ENCODE measurements at regions not wholly inside any gene's neighbourhood (a gene's known extent, or its start where the extent isn't known, plus 50 kb on each side); places are given as distances from the start of the nearest gene placed in this dataset.

- no peak overlapping the region for H3K27ac ChIP-seq
- H3K9me3 ChIP-seq = no peaks in the 10 kb centered on the region
- H3K36me3 ChIP-seq = no peaks in the 10 kb centered on the region
- H3K27me3 ChIP-seq = no peaks in the 10 kb centered on the region
- TF ChIP-seq POLR2AphosphoS5 (IDR thresholded peaks at IDR 0.05) (no peak), CTCF (IDR thresholded peaks at IDR 0.05) (no peak), POLR2A (IDR thresholded peaks at IDR 0.05) (no peak)
- intact Hi-C loops (cut with DNase I; ENCODE audit: low total_unique reads) = no loop called here
- DNase-seq (ENCODE audit: low spot score in 2 of 2) = no peak
- H3K4me3 ChIP-seq = no peak overlapping the region
- no peaks in the 10 kb centered on the region for H3K4me1 ChIP-seq
Observed at GRCh38 chr4:38452009-38452408, 212.0 kb upstream of the KLF3 start.

GRCh38 chr4:38452542-38452941 lies 211.5 kb upstream of the KLF3 start:
- no peak overlapping the region for H3K4me3 ChIP-seq
- H3K27ac ChIP-seq = no peak overlapping the region
- H3K27me3 ChIP-seq = no peaks in the 10 kb centered on the region
- TF ChIP-seq POLR2AphosphoS5 (IDR thresholded peaks at IDR 0.05) (no peak), CTCF (IDR thresholded peaks at IDR 0.05) (no peak), POLR2A (IDR thresholded peaks at IDR 0.05) (no peak)
- intact Hi-C loops (cut with DNase I; ENCODE audit: low total_unique reads) = no loop called here
- H3K4me1 ChIP-seq = no peaks in the 10 kb centered on the region
- no peaks in the 10 kb centered on the region for H3K36me3 ChIP-seq
- H3K9me3 ChIP-seq = no peaks in the 10 kb centered on the region
- DNase-seq (ENCODE audit: low spot score in 2 of 2) = no peak

GRCh38 chr4:38453253-38453881 lies 210.6 kb upstream of the KLF3 start:
- intact Hi-C loops (cut with DNase I; ENCODE audit: low total_unique reads) = no loop called here
- Histone ChIP-seq H3K27me3 (no peaks in the 10 kb centered on the region), H3K27ac (no peak overlapping the region), H3K9me3 (no peaks in the 10 kb centered on the region), H3K4me3 (no peak overlapping the region), H3K4me1 (no peaks in the 10 kb centered on the region), H3K36me3 (no peaks in the 10 kb centered on the region)
- no peak for DNase-seq (ENCODE audit: low spot score in 2 of 2)
- TF ChIP-seq CTCF (IDR thresholded peaks at IDR 0.05) = no peak
- no peak for TF ChIP-seq POLR2A (IDR thresholded peaks at IDR 0.05)
- TF ChIP-seq POLR2AphosphoS5 (IDR thresholded peaks at IDR 0.05) = no peak

GRCh38 chr4:38454284-38454683 lies 209.7 kb upstream of the KLF3 start:
- Histone ChIP-seq H3K27me3 (no peaks in the 10 kb centered on the region), H3K9me3 (no peaks in the 10 kb centered on the region), H3K4me1 (no peaks in the 10 kb centered on the region), H3K36me3 (no peaks in the 10 kb centered on the region), H3K4me3 (no peak overlapping the region), H3K27ac (no peak overlapping the region)
- DNase-seq (ENCODE audit: low spot score in 2 of 2) = no peak
- TF ChIP-seq POLR2AphosphoS5 (IDR thresholded peaks at IDR 0.05) = no peak
- intact Hi-C loops (cut with DNase I; ENCODE audit: low total_unique reads) = no loop called here

- no peaks in the 10 kb centered on the region for H3K27me3 ChIP-seq
- no peak for TF ChIP-seq CTCF (IDR thresholded peaks at IDR 0.05)
- no peak for TF ChIP-seq POLR2A (IDR thresholded peaks at IDR 0.05)
- TF ChIP-seq POLR2AphosphoS5 (IDR thresholded peaks at IDR 0.05) = no peak
- intact Hi-C loops (cut with DNase I; ENCODE audit: low total_unique reads) = no loop called here
- no peaks in the 10 kb centered on the region for H3K9me3 ChIP-seq
- H3K27ac ChIP-seq = no peak overlapping the region
- no peaks in the 10 kb centered on the region for H3K36me3 ChIP-seq
- no peaks in the 10 kb centered on the region for H3K4me1 ChIP-seq
- DNase-seq (ENCODE audit: low spot score in 2 of 2) = no peak
- H3K4me3 ChIP-seq = no peak overlapping the region
Observed at GRCh38 chr4:38455092-38455862, 208.7 kb upstream of the KLF3 start.

Measured in breast epithelium (tissue), 4 donors.